IMR-90 (cell line): ENCODE measurements at regions not wholly inside any gene's neighbourhood (a gene's known extent, or its start where the extent isn't known, plus 50 kb on each side); places are given as distances from the start of the nearest gene placed in this dataset.

Source experiments
- ATAC-seq: fragments of 200-7000 bp; cut with Tn5 transposase; 2 replicates; pipeline ENCODE4 v1.9.1; 2020; ENCODE audit warnings: low read depth, mild to moderate bottlenecking, moderate library complexity
- BruUV-seq: library from RNA; stranded (reverse); fragments of 400-500 nt; replicated peaks from 2 replicates; lab custom pipeline; 2021; lab: Mats Ljungman, UMichigan
- CTCF ChIA-PET: fragments of 300-600 bp; formaldehyde crosslinking; extraction: SDS; loops from one replicate; lab custom pipeline; 2021; ENCODE audit warnings: antibody characterized with exemption; lab: Yijun Ruan, JAX
- POLR2A ChIA-PET: fragments of 300-600 bp; sonication (Branson Sonifier 250); formaldehyde crosslinking; loops from one replicate; lab custom pipeline; 2022; ENCODE audit warnings: antibody characterized with exemption; ENCODE audit not compliant: unreplicated experiment; lab: Charles Lee
- DNase-seq: peaks from one replicate; pipeline ENCODE4 v3.0.0; 2013
- H2AFZ ChIP-seq: replicated peaks from 2 replicates; pipeline ENCODE3; 2013; ENCODE audit warnings: low read length, mild to moderate bottlenecking; ENCODE audit not compliant: poor library complexity
- H2AK5ac ChIP-seq: 2 replicates; pipeline ENCODE4 v1.6.1; 2013; ENCODE audit warnings: low read depth, low read length, inconsistent platforms
- H2AK9ac ChIP-seq: replicated peaks from 2 replicates; pipeline ENCODE3; 2013; ENCODE audit warnings: mild to moderate bottlenecking, low read depth, low read length, moderate library complexity; ENCODE audit not compliant: poor library complexity
- H2BK120ac ChIP-seq: 2 replicates; pipeline ENCODE4 v1.6.1; 2013; ENCODE audit warnings: low read depth, low read length, inconsistent platforms
- H2BK15ac ChIP-seq: 3 replicates; pipeline ENCODE4 v1.6.1; 2013; ENCODE audit warnings: low read depth, low read length, inconsistent platforms
- H2BK20ac ChIP-seq: 2 replicates; pipeline ENCODE4 v1.6.1; 2013; ENCODE audit warnings: low read depth, mild to moderate bottlenecking, inconsistent platforms, low read length, moderate library complexity
- H2BK5ac ChIP-seq: 2 replicates; pipeline ENCODE4 v1.6.1; 2013; ENCODE audit warnings: mild to moderate bottlenecking, low read depth, low read length, inconsistent platforms; ENCODE audit not compliant: poor library complexity, severe bottlenecking
- H3K14ac ChIP-seq: replicated peaks from 2 replicates; pipeline ENCODE4 v1.6.1; 2013; ENCODE audit warnings: low read depth, low read length, inconsistent platforms
- H3K18ac ChIP-seq: 2 replicates; pipeline ENCODE4 v1.6.1; 2013; ENCODE audit warnings: low read depth, low read length, control low read depth
- H3K23ac ChIP-seq: 2 replicates; pipeline ENCODE4 v1.6.1; 2013; ENCODE audit warnings: low read depth, low read length, inconsistent platforms
- H3K27ac ChIP-seq: 2 replicates; pipeline ENCODE4 v1.5.1; 2013; ENCODE audit warnings: mild to moderate bottlenecking, control low read depth, low read length; ENCODE audit not compliant: insufficient read depth
- H3K27me3 ChIP-seq: 2 replicates; pipeline ENCODE4 v1.6.1; 2013; ENCODE audit warnings: low read length; ENCODE audit not compliant: control insufficient read depth, insufficient read depth
- H3K36me3 ChIP-seq: 2 replicates; pipeline ENCODE4 v1.6.1; 2013; ENCODE audit warnings: low read length, mixed read lengths; ENCODE audit not compliant: control insufficient read depth, insufficient read depth
- H3K4ac ChIP-seq: 2 replicates; pipeline ENCODE4 v1.6.1; 2013; ENCODE audit warnings: low read depth, low read length, inconsistent platforms
- H3K4me1 ChIP-seq: 2 replicates; pipeline ENCODE4 v1.6.1; 2013; ENCODE audit warnings: low read length, mixed read lengths; ENCODE audit not compliant: control insufficient read depth, insufficient read depth
- H3K4me2 ChIP-seq: 2 replicates; pipeline ENCODE4 v1.6.1; 2013; ENCODE audit warnings: low read depth, mild to moderate bottlenecking, control low read depth, low read length, moderate library complexity
- H3K4me3 ChIP-seq: 2 replicates; pipeline ENCODE4 v1.5.1; 2013; ENCODE audit warnings: low read depth, mild to moderate bottlenecking, control low read depth, low read length, moderate library complexity; ENCODE audit not compliant: insufficient read depth
- H3K56ac ChIP-seq: 2 replicates; pipeline ENCODE4 v1.6.1; 2013; ENCODE audit warnings: low read length, inconsistent platforms; ENCODE audit not compliant: insufficient read depth; ENCODE audit errors: extremely low read depth
- H3K79me1 ChIP-seq, 2 experiments: 2 replicates each; pipeline ENCODE4 v1.6.1; 2013; ENCODE audit warnings: low read length in 2 of 2, inconsistent platforms in 1 of 2, low read depth in 1 of 2
- H3K9ac ChIP-seq: 2 replicates; pipeline ENCODE4 v1.6.1; 2013; ENCODE audit warnings: low read depth, low read length, control low read depth
- H3K9me1 ChIP-seq: 2 replicates; pipeline ENCODE4 v1.6.1; 2013; ENCODE audit warnings: low read length, inconsistent platforms; ENCODE audit not compliant: insufficient read depth
- H3K9me3 ChIP-seq: 2 replicates; pipeline ENCODE4 v1.6.1; 2013; ENCODE audit warnings: low read length; ENCODE audit not compliant: control insufficient read depth, insufficient read depth
- H4K20me1 ChIP-seq: 2 replicates; pipeline ENCODE4 v1.6.1; 2013; ENCODE audit warnings: low read length, inconsistent platforms; ENCODE audit not compliant: insufficient read depth
- H4K5ac ChIP-seq: 2 replicates; pipeline ENCODE4 v1.6.1; 2013; ENCODE audit warnings: mild to moderate bottlenecking, low read depth, low read length, control low read depth
- H4K8ac ChIP-seq, 2 experiments: 2 replicates each; pipeline ENCODE4 v1.6.1; 2013; ENCODE audit warnings: low read depth in 2 of 2, low read length in 2 of 2, control low read depth in 1 of 2, inconsistent platforms in 1 of 2
- H4K91ac ChIP-seq: 2 replicates; pipeline ENCODE4 v1.6.1; 2013; ENCODE audit warnings: low read depth, low read length, inconsistent platforms; ENCODE audit not compliant: insufficient read depth
- BHLHE40 ChIP-seq: fragments of 150-350 bp; IDR thresholded peaks from 2 replicates; pipeline ENCODE4 v1.6.1; 2016; ENCODE audit warnings: mild to moderate bottlenecking, low read depth, low read length
- CEBPB ChIP-seq: IDR thresholded peaks from 2 replicates; pipeline ENCODE4 v1.6.1; 2012; ENCODE audit warnings: low read depth, low read length, improper control_type of control experiment
- CHD1 ChIP-seq: IDR thresholded peaks from 2 replicates; pipeline ENCODE4 v1.6.1; 2012; ENCODE audit warnings: low read depth, low read length, improper control_type of control experiment
- FOS ChIP-seq: fragments of 150-350 bp; IDR thresholded peaks from 2 replicates; pipeline ENCODE4 v1.6.1; 2016; ENCODE audit warnings: low read depth, low read length
- MAFK ChIP-seq: IDR thresholded peaks from 2 replicates; pipeline ENCODE4 v1.6.1; 2012; ENCODE audit warnings: low read depth, low read length, improper control_type of control experiment
- MAZ ChIP-seq: IDR thresholded peaks from 2 replicates; pipeline ENCODE4 v1.6.1; 2012; ENCODE audit warnings: low read depth, mild to moderate bottlenecking, low read length, improper control_type of control experiment, moderate library complexity, borderline replicate concordance
- MXI1 ChIP-seq: IDR thresholded peaks from 2 replicates; pipeline ENCODE4 v1.6.1; 2012; ENCODE audit warnings: low read depth, mild to moderate bottlenecking, low read length, moderate library complexity, borderline replicate concordance
- NFE2L2 ChIP-seq: fragments of 150-350 bp; IDR thresholded peaks from 2 replicates; pipeline ENCODE4 v1.6.1; 2016; ENCODE audit warnings: low read depth, mild to moderate bottlenecking, low read length
- POLR2A ChIP-seq: IDR thresholded peaks from 2 replicates; pipeline ENCODE4 v1.6.1; 2012; ENCODE audit warnings: mild to moderate bottlenecking, low read depth, low read length
- RAD21 ChIP-seq: IDR thresholded peaks from 2 replicates; pipeline ENCODE4 v1.6.1; 2012; ENCODE audit warnings: low read length, improper control_type of control experiment
- RCOR1 ChIP-seq: IDR thresholded peaks from 2 replicates; pipeline ENCODE4 v1.6.1; 2012; ENCODE audit warnings: mild to moderate bottlenecking, low read length, improper control_type of control experiment; ENCODE audit not compliant: insufficient replicate concordance
- RFX5 ChIP-seq: IDR thresholded peaks from 2 replicates; pipeline ENCODE4 v1.8.0; 2012; ENCODE audit warnings: low read depth, mild to moderate bottlenecking, low read length, moderate library complexity
- SMC3 ChIP-seq: fragments of 150-350 bp; IDR thresholded peaks from 2 replicates; pipeline ENCODE4 v1.6.1; 2016; ENCODE audit warnings: low read depth, mild to moderate bottlenecking, antibody characterized with exemption, low read length, moderate library complexity
- WGBS, 2 experiments: methylation state at CpG; one replicate each; pipeline versions ENCODE4 v1.1.5 to v1.1.7; 2013; ENCODE audit warnings: missing lambda C conversion rate in 2 of 2; ENCODE audit not compliant: insufficient read length in 1 of 2; ENCODE audit errors: extremely low coverage in 2 of 2; 5-methylcytosine and 5-hydroxymethylcytosine counted together
- dilution Hi-C: fragments of 300-500 bp; cut with HindIII; formaldehyde crosslinking; loops from one replicate; pipeline ENCODE4 v1.14.3; 2018; ENCODE audit warnings: low sequenced_read_pairs; ENCODE audit not compliant: unreplicated experiment
- in situ Hi-C: fragments of 300-500 bp; cut with MboI; formaldehyde crosslinking; loops from 3 replicates; pipeline ENCODE4 v1.14.3; 2019; ENCODE audit warnings: low sequenced_read_pairs, inconsistent platforms, mixed read lengths
- intact Hi-C: fragments of 100-400 bp; cut with micrococcal nuclease; formaldehyde crosslinking; loops from 2 replicates; pipeline ENCODE4 v1.10.0; 2022
- TF ChIP-seq, protein P1 (sequence below): fragments of 150-350 bp; IDR thresholded peaks from 2 replicates; pipeline ENCODE4 v1.6.1; 2016; ENCODE audit warnings: low read depth, mild to moderate bottlenecking, low read length, moderate library complexity, borderline replicate concordance
- TF ChIP-seq, protein P2 (sequence below): fragments of 150-350 bp; IDR thresholded peaks from 2 replicates; pipeline ENCODE4 v1.6.1; 2017; ENCODE audit warnings: mild to moderate bottlenecking, antibody characterized with exemption, low read length, low read depth
- TF ChIP-seq, protein P3 (sequence below): conservative IDR thresholded peaks from 2 replicates; pipeline ENCODE4 v1.5.1; 2012; ENCODE audit warnings: mild to moderate bottlenecking, low read depth, low read length, improper control_type of control experiment

DNA sequence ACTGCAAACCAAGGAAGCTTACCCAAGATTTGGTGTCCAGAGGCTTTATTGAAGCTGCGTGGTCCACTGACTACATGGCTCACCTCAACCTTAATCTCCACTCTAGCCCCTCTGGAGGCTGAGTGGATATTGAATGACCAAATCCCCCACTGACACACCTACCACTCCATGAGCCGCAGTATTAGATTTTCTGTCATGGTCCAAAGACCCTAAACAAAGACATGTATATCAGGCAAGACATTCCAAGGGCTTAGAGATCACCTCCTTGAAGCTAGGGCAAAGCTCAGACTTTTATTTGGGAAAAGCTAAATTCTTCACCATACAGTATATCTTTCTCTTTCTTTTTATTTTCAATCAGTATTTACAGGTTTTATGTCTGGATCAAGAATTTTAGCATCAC lies 346.2 kb upstream of the CTNND2 start:
- dilution Hi-C loops, result no loop called here
- CTCF ChIA-PET, result no interaction called here

More for the DNA sequence above, 346.2 kb upstream of the CTNND2 start:
- Histone ChIP-seq H2AFZ (no peak overlapping the region), H3K27me3 (no peaks in the 10 kb centered on the region), H3K4me3 (no peak overlapping the region), H3K9me1 (no peaks in the 10 kb centered on the region), H4K8ac (no peak overlapping the region), H3K56ac (no peak overlapping the region), H2BK15ac (no peak overlapping the region), H3K14ac (no peak overlapping the region), H3K4ac (no peak overlapping the region), H3K4me1 (no peaks in the 10 kb centered on the region), H2BK5ac (no peak overlapping the region), H3K27ac (no peak overlapping the region), H2AK9ac (no peak overlapping the region), H4K20me1 (no peaks in the 10 kb centered on the region), H4K91ac (no peak overlapping the region), H3K79me1 (no peaks in the 10 kb centered on the region), H3K9ac (no peak overlapping the region), H3K9me3 (peaks cover 3% of the 10 kb centered on the region; the same call in 1 of the 2 replicates), H2BK20ac (no peak overlapping the region), H3K23ac (no peak overlapping the region), H2BK120ac (no peak overlapping the region), H3K4me2 (no peak overlapping the region), H4K5ac (no peak overlapping the region), H3K36me3 (no peaks in the 10 kb centered on the region), H2AK5ac (no peak overlapping the region), H3K18ac (no peak overlapping the region)
- DNase-seq (no peak), ATAC-seq (no peak)
- TF ChIP-seq CEBPB (no peak), CHD1 (no peak), RFX5 (no peak), NFE2L2 (no peak), RAD21 (no peak), MAZ (no peak), POLR2A (no peak), BHLHE40 (no peak), MAFK (no peak), MXI1 (no peak), SMC3 (no peak), FOS (no peak), RCOR1 (no peak)
- TF ChIP-seq, protein P1, sequence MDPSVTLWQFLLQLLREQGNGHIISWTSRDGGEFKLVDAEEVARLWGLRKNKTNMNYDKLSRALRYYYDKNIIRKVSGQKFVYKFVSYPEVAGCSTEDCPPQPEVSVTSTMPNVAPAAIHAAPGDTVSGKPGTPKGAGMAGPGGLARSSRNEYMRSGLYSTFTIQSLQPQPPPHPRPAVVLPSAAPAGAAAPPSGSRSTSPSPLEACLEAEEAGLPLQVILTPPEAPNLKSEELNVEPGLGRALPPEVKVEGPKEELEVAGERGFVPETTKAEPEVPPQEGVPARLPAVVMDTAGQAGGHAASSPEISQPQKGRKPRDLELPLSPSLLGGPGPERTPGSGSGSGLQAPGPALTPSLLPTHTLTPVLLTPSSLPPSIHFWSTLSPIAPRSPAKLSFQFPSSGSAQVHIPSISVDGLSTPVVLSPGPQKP, result no peak
- TF ChIP-seq, protein P2, sequence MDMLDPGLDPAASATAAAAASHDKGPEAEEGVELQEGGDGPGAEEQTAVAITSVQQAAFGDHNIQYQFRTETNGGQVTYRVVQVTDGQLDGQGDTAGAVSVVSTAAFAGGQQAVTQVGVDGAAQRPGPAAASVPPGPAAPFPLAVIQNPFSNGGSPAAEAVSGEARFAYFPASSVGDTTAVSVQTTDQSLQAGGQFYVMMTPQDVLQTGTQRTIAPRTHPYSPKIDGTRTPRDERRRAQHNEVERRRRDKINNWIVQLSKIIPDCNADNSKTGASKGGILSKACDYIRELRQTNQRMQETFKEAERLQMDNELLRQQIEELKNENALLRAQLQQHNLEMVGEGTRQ, result no peak
- TF ChIP-seq, protein P3, sequence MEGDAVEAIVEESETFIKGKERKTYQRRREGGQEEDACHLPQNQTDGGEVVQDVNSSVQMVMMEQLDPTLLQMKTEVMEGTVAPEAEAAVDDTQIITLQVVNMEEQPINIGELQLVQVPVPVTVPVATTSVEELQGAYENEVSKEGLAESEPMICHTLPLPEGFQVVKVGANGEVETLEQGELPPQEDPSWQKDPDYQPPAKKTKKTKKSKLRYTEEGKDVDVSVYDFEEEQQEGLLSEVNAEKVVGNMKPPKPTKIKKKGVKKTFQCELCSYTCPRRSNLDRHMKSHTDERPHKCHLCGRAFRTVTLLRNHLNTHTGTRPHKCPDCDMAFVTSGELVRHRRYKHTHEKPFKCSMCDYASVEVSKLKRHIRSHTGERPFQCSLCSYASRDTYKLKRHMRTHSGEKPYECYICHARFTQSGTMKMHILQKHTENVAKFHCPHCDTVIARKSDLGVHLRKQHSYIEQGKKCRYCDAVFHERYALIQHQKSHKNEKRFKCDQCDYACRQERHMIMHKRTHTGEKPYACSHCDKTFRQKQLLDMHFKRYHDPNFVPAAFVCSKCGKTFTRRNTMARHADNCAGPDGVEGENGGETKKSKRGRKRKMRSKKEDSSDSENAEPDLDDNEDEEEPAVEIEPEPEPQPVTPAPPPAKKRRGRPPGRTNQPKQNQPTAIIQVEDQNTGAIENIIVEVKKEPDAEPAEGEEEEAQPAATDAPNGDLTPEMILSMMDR, result no peak
- in situ Hi-C loops, result no loop called here
- BruUV-seq, result no TSS peak
- POLR2A ChIA-PET, result no interaction called here
- intact Hi-C loops, result no loop called here
- 80% methylated on average over 1 of the region's 2 CpGs; no CpG with 5 or more reads in 1 of the 2 experiments for WGBS, 2 experiments
